WTC11 (cell line): ENCODE measurements at regions not wholly inside any gene's neighbourhood (a gene's known extent, or its start where the extent isn't known, plus 50 kb on each side); places are given as distances from the start of the nearest gene placed in this dataset.

Source experiments
- CBFB ChIP-seq: sonication (generic); formaldehyde crosslinking; IDR thresholded peaks from 2 replicates; pipeline ENCODE4 v1.8.1; 2022; ENCODE audit warnings: mild to moderate bottlenecking, low read depth, missing genetic modification reagents
- CTCF ChIP-seq: fragments of 200-600 bp; IDR thresholded peaks from 2 replicates; pipeline ENCODE4 v1.8.0; 2022; ENCODE audit warnings: antibody characterized with exemption
- IRF2 ChIP-seq: sonication (generic); formaldehyde crosslinking; IDR thresholded peaks from 2 replicates; pipeline ENCODE4 v1.8.0; 2022; ENCODE audit warnings: low read depth, missing genetic modification reagents, borderline replicate concordance
- JUN ChIP-seq: sonication (generic); formaldehyde crosslinking; IDR thresholded peaks from 2 replicates; pipeline ENCODE4 v1.8.0; 2023; ENCODE audit warnings: mild to moderate bottlenecking, missing genetic modification reagents
- MLX ChIP-seq: sonication (generic); formaldehyde crosslinking; IDR thresholded peaks from 2 replicates; pipeline ENCODE4 v1.8.1; 2023; ENCODE audit warnings: mild to moderate bottlenecking, missing genetic modification reagents, moderate library complexity
- MXD4 ChIP-seq: fragments of 250-450 bp; sonication (Bioruptor Pico); IDR thresholded peaks from 2 replicates; pipeline ENCODE4 v1.8.0; 2021; ENCODE audit warnings: mild to moderate bottlenecking, moderate library complexity, borderline replicate concordance
- RELA ChIP-seq: sonication (generic); formaldehyde crosslinking; IDR thresholded peaks from 2 replicates; pipeline ENCODE4 v1.8.1; 2022; ENCODE audit warnings: missing genetic modification reagents, mild to moderate bottlenecking, borderline replicate concordance

GRCh38 chr12:88267630-88268029, 125.5 kb downstream of the TMTC3 start:
- TF ChIP-seq CTCF: no peak
- no peak for TF ChIP-seq RELA (CRISPR knock-in tag)
- no peak for TF ChIP-seq CBFB (CRISPR knock-in tag)
- TF ChIP-seq JUN (CRISPR knock-in tag): no peak
- no peak for TF ChIP-seq IRF2 (CRISPR knock-in tag)
- TF ChIP-seq MLX (CRISPR knock-in tag): no peak
- TF ChIP-seq MXD4 (CRISPR knock-in tag): no peak
